SHP77 treated with DMSO at 0.1 percent for 48 hours (cell line): ENCODE measurements at regions not wholly inside any gene's neighbourhood (a gene's known extent, or its start where the extent isn't known, plus 50 kb on each side); places are given as distances from the start of the nearest gene placed in this dataset.
"Not testable (repeated sequence)": the region's sequence is repeated elsewhere in the genome, so short reads cannot be mapped to it uniquely, and the experiment has no call there.

ENCODE experiments used
- DNase-seq: peaks from one replicate; lab custom pipeline; 2025; lab: John Stamatoyannopoulos, UW

DNA sequence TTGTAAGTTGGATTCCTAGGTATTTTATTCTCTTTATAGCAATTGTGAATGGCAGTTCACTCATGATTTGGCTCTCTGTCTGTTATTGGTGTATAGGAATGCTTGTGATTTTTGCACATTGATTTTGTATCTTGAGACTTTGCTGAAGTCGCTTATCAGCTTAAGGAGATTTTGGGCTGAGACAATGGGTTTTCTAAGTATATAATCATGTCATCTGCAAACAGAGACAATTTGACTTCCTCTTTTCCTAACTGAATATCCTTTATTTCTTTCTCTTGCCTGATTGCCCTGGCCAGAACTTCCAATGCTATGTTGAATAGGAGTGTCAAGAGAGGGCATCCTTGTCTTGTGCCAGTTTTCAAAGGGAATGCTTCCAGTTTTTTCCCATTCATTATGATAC lies 464.8 kb downstream of the XYLT1 start:
- not testable (repeated sequence) for DNase-seq

DNA sequence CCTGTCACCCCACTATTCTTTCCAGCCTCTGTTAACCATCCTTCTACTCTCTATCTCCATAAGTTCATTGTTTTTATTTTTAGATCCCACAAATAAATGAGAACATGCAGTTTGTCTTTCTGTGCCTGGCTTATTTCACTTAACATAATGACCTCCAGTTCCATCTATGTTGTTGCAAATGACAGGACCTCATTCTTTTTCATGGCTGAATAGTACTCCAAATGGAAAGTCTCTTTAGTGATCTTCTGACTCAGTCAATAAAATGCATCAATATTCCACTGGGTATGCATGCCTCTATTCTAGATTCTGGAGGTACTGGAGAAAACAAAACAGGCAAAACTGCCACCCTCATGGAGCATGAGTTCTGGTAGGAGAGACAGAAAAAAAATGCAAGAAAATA lies 459.0 kb downstream of the XYLT1 start:
- DNase-seq = no peak

DNA sequence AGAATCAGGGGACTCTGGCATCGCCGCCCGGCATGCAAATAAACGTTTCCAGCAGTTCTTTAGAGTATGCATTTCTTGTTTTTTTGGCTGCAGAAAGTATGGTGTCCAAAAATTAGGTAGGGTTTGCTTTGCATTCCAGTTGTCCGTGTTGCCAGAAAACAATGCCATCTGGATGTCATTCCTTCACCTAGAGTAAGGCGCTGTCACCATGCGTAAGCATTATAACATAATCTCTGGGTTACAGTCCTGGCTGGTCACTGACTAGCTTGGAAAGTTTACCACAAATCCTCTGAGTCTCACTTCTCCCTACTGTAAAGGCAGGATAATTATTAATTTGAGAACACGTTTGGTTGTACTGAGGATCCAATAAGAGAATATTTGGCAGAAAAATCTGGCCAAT lies 457.7 kb downstream of the XYLT1 start:
- DNase-seq = no peak

DNA sequence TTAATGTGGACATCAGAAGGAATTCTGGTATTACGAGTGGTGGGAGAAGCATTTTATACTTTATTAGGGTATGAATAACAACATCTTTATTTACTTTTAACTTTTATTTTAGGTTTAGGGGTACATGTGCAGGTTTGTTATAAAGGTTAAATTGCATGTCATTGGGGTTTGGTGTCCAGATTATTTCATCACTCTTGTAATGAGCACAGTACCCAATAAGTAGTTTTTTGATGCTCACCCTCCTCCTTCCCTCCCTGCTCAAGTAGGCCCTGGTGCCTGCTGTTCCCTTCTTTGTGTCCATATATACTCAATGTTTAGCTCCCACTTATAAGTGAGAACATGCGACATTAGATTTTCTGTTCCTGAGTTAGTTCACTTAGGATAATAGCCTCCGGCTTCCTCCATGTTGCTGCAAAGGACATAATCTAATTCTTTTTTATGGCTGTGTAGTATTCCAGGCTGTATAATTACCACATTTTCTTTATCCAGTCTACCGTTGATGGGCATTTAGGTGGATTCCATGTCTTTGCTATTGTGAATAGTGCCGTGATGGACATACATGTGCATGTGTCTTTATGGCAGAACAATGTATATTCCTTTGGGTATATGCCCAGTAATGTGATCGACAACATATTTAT lies 456.2 kb downstream of the XYLT1 start:
- no peak for DNase-seq

DNA sequence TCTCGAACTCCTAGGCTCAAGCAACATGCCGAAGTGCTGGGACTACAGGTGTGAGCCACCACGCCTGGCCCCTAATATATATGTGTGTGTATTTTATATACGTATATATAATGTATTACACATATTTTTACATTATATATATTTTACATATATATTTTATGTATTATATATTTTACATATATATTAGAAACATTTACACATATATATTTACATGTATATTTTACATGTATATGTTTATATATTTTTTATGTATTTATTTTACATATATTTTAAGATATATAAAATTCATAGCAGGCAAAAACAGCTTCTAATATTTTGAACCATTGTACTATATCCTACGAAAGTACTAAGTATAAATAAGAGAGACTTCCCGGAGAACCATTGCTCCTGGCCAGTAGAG lies 455.1 kb downstream of the XYLT1 start:
- no peak for DNase-seq

DNA sequence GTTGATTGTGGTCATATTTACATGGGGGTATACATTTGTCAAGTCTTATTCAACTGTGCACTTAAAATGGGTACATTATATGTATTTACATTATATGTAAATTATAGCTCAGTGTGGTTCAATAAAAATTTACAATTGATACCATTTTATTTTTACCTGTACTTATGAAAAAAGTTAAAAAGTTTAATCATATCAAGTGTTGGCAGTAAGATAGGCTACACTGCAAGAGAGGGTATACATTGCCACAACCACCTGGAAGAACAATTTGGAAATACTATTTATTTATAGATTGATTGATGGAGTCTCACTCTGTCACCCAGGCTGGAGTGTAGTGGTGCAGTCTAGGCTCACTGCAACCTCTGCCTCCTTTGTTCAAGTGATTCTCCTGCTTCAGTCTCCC lies 453.3 kb downstream of the XYLT1 start:
- DNase-seq = no peak

DNA sequence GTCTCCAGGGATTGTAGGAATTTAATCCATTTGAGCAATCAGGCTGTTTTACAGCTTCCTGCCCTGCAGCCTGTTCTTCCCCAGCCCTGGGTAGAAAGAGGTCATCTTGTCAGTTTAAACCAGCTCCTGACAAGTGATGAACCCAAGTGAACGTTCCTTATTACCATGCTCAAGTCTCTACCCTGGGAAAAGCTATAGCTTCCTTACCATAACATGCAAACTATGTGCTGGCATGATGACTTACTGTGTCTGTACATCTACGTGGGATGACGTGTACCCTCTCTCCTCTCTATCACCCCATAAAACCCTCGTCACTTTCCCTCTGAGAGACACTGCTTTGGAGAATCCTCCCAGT lies 452.2 kb downstream of the XYLT1 start:
- DNase-seq = no peak

DNA sequence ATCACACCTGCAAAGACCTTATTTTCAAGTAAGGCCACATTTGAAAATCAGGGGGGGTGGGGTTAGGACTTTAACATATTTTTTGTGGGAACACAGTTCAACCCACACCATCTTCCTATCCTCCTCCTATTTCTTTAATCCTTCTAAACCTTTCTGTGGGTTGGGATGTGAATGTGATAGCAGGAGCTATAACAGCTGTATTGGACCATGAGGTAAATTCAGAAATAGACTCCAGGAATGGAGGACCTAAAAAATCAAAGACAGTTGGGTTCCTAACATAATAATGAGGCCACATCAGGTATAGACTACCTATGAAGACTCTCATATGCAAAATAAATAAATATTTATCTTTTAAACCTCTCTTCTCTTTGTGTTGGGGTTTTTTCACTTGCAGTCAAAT lies 451.4 kb downstream of the XYLT1 start:
- no peak for DNase-seq

DNA sequence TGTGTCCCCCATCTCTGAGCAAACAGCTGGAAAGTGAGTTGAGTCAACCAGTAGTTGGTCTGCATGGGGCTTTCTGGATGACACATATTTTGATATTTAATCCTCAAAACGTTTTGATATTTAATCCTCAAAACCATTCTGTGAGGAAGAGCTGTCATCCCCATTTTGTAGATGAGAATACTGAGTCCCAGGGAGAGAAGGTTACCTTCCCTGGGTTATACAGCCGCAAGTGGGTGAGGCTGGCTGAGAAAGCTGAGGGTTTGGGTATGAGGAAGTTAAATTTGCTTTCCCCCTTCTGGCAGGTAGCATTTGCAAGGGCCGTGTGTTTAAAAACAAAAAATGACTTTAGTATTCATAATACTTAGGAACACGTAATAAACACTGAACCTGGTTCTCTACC lies 447.2 kb downstream of the XYLT1 start:
- DNase-seq = no peak

DNA sequence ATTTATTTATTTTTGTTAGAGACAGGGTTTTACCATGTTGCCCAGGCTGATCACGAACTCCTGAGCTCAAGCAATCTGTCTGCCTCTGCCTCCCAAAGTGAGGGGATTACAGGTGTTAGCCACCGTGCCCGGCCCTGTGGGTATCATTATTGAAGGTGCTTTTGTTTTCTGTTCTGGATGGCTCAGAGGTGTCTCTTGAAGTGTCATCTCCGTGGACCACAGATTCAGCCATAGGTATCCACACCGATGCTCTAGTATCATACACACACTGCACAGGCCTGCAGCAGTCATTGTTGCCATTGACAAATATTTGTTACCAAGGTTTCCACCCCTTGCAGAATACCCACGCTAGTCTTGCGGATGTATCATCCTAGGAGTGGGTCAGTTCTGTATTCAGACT lies 446.2 kb downstream of the XYLT1 start:
- DNase-seq = no peak

DNA sequence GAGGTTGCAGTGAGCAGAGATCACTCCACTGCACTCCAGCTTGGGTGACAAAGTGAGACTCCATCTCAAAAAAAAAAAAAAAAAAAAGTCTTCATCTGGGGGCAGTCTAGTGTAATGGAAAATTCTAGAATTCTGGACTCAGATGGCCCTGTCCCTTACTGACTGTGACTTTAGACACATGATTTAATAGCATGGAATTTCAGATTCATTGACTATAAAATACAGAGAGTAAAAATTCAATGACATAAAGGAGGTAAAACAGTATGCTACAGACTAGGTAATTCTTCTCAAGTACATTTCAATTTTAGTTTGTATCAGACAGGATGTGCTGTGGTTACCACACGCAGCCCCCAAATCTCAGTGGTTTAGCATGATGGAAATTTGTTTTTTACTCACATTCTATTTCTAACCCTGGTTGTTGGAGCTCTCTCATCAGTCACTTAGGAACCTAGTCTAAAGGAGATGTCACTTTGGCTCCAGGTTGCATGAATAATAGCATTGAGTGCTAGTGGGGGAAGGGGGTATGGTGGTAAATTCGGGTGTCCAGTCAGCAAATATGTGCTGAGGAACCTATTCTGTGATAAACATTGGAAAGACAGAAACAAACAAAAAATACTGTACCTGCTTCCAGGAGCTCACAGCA lies 444.0 kb downstream of the XYLT1 start:
- no peak for DNase-seq

DNA sequence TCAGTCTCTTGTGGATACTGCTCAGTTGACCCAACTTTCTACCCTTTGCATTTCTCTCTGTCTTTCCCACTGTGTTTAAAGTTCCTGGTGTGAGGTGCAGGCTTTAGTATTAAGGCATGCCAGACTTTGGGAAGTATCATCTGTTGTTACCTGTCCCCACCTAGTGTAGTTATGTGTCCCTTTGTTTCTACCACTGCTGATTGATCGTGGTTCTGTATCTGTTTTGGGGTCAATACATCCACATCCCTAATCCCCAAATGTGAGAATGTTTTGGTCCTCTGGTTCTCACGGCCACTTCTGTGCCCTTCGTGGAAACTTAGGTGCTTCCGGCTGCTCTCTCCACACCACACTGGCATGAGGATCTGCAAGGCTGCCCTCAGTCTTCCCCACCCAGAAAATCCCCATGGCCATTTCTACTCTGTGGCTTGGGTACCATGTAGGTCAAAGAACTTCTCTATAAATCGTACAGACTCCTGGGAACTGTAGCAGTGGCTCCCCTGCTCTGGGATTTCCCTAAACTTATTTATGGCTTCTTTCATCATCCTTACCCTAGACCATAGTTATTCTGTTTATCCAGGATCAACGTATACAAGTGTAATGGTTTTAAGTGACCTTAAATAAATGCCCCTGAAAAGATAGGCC lies 443.2 kb downstream of the XYLT1 start:
- DNase-seq = no peak

DNA sequence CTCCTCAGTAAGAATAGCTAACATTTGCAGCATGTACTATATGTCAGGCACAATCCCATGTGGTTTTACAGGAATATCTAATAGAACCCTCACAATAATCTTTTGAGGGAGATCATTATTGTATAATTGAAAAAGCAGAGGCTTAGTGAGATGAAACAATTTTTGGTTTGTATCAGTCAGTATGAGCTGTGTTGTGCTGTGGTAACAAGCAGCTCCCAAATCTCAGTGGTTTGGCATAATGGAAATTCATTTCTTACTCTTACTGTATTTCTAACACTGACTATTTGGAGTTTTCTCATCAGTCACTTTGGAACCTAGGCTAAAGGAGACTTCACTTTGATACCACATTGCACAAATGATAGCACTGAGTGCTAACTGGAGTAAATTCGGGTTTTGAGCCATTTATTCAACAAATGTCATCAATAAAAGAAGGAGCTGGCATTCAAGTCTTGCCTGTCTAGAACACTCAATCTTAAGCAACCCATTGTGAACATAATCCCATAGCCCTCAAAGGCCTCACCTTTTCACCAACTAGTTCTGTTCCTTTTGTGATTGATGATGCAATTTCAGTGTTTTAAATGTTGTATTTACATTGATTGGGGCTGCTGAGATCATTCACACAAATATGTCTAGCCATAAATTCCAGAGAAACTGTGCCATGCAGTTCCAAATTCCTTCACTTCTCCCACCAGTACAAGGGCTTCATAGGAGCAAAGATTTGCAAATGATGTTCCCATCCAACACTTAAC lies 441.0 kb downstream of the XYLT1 start:
- DNase-seq = no peak

DNA sequence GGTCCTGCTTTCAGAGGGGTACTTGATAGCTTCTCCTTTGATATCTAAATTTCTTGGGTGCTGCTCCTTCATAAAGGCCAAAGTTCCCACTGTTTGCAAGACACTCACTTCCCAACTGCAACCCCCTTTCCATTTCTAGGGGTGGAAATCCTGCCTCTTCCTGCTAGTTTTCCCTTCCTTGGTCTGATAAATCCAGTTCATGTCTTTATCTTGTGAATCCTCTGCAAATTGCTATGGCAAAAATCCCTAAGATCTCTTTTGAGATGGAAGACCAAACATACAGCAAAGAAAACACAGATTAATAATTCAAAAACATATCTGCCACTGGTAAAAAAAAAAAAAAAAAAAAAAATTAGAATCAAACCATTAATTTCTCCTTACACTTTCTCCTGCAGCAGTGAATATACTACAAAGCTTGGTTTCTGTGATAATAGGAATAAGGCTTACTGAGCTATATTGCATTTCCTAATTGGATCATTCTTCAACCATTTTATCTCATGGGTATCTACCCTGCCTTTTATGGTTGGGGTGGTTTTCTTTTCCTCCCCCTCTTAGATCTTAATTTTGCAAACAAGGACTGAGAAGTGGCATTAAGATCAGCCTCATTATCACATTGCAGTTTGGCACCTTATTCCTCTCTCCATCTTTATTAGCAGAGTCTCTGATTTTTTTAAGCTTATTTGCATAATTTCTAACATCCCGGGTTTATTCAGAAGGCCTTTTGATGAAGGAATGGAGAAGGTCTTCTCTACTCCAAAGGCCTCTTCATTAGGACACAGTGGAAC lies 439.1 kb downstream of the XYLT1 start:
- DNase-seq = no peak

DNA sequence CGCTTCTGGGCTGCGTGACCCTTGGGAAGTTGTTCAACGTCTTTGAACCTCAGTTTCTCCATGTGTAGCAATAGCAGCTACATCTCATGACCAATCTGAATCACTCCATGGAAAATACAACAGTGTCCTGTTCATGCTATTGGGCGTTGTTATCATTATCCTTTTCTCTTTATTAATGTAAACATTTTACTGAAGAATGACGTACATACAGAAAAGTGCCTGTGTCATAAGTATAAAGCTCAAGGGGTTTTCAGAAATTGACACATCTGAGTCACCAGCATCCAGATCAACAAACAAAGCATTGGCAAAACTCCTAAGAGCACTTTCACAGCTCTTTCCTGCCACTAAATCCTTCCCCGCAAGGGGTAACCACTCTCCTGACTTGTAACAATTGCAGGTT lies 438.4 kb downstream of the XYLT1 start:
- DNase-seq = no peak

DNA sequence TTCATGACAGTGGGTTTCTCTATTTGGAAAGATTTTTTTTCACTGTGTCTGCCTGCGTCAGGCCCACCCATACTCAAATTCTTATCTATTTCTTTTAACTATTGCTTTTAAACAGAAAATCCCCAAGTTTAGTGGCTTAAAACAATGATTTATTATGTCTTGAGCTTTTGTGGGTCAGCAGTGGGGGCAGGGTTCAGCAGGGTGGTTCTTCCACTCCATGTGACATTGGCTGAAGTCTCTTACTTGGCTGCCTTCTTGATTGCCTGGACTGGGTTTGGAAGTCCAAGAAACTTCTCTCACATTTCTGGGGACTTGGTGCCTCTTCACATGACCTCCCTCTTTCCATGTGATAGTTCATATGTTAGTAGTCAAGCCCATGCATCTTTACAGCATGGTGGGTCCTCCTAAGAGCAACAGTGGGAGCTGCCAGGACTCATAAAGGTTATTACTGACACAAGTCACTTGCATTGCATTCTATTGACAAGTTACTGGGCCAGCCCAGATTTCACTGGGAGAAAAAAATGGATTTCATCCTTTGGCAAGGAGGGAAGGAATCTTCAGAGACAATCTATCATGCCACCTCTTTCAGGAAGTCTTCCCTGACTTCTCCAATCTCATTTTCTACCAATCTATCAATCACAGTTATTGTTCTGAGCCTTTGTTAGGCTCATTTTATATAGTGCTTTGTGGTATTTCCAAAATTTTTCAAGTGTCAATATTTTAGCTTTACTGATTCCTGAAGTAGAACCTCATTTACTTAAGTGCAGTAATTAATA lies 436.1 kb downstream of the XYLT1 start:
- no peak for DNase-seq

DNA sequence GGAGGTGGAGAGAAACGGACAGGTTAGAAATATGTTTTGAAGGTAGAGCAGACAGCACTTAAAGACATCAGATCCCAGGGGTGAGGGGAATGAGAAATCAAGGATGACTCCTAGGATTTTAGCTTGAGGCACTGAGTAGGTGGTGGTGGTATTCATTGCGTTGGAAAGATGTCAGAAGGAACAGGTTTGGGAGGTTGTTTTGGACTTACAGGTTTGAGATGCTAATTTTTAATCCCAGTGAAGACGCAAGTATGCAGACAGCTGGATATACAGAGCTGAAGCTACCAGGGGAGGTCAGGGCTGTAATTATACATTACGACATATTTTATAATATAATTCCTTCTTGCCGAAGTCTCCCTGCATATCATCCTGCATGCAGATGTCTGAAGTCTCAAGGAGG lies 433.3 kb downstream of the XYLT1 start:
- no peak for DNase-seq

DNA sequence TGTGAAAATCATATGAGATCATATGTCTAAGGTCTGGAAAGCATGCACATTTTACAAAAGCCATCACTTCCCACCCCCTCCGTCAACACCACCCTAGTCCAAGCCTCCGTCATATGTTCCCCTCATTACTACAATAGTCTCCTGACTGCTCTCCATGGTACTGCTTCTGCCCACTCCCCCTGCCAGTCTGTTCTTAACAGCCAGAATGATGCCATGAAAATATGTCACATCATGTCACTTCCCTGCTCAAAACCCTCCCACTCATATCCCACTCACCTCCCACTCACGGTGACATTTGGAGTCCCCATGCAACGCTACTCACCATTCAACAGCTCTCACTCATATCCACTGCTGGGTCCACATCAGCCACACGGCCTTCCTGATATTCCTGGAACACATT lies 432.3 kb downstream of the XYLT1 start:
- DNase-seq = no peak

DNA sequence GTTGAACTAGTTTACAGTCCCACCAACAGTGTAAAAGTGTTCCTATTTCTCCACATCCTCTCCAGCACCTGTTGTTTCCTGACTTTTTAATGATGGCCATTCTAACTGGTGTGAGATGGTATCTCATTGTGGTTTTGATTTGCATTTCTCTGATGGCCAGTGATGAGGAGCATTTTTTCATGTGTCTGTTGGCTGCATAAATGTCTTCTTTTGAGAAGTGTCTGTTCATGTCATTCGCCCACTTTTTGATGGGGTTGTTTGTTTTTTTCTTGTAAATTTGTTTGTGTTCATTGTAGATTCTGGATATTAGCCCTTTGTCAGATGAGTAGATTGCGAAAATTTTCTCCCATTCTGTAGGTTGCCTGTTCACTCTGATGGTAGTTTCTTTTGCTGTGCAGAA lies 421.7 kb downstream of the XYLT1 start:
- not testable (repeated sequence) for DNase-seq

DNA sequence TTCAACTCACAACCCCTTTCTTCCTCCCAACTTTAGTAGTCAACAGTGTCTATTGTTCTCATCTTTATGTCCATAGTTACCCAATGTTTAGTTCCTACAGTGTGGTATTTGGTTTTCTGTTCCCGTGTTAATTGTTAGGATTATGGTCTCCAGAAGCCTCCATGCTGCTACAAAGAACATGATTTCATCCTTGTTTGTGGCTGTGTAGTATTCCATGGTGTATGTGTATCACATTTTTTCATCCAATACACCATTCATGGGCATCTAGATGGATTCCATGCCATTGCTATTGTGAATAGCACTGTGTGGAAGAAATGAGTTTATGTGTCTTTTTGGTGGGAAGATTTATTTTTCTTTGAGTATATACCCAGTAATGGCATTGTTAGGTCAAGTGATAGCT lies 420.3 kb downstream of the XYLT1 start:
- no peak for DNase-seq
